Esophagus squamous epithelium (tissue), 4 donors: ENCODE measurements at regions not wholly inside any gene's neighbourhood (a gene's known extent, or its start where the extent isn't known, plus 50 kb on each side); places are given as distances from the start of the nearest gene placed in this dataset.

Source experiments
- POLR2A ChIP-seq, 4 donors: fragments of 450-650 bp; IDR thresholded peaks; one replicate each; pipeline ENCODE4 v1.6.1; 2017; ENCODE audit warnings: antibody characterized with exemption in 4 of 4, mild to moderate bottlenecking in 4 of 4, moderate library complexity in 3 of 4
- TF ChIP-seq, protein P1 (sequence below), 6 experiments: fragments of 450-650 bp in 4 of 6; fragments of 200-600 bp in 2 of 6; sonication (generic) in 2 of 6; IDR thresholded peaks; one replicate each; pipeline ENCODE4 v1.5.1; 2016 to 2019; ENCODE audit warnings: antibody characterized with exemption in 6 of 6, mild to moderate bottlenecking in 4 of 6, moderate library complexity in 4 of 6

- TF ChIP-seq, protein P1, sequence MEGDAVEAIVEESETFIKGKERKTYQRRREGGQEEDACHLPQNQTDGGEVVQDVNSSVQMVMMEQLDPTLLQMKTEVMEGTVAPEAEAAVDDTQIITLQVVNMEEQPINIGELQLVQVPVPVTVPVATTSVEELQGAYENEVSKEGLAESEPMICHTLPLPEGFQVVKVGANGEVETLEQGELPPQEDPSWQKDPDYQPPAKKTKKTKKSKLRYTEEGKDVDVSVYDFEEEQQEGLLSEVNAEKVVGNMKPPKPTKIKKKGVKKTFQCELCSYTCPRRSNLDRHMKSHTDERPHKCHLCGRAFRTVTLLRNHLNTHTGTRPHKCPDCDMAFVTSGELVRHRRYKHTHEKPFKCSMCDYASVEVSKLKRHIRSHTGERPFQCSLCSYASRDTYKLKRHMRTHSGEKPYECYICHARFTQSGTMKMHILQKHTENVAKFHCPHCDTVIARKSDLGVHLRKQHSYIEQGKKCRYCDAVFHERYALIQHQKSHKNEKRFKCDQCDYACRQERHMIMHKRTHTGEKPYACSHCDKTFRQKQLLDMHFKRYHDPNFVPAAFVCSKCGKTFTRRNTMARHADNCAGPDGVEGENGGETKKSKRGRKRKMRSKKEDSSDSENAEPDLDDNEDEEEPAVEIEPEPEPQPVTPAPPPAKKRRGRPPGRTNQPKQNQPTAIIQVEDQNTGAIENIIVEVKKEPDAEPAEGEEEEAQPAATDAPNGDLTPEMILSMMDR (IDR thresholded peaks at IDR 0.05) = no peak
- no peak for TF ChIP-seq POLR2A (IDR thresholded peaks at IDR 0.05)
Observed at GRCh38 chr17:65283704-65284103, 146.5 kb downstream of the RGS9 start.
